H1 (cell line): ENCODE measurements at regions not wholly inside any gene's neighbourhood (a gene's known extent, or its start where the extent isn't known, plus 50 kb on each side); places are given as distances from the start of the nearest gene placed in this dataset.

Experiments used
- CEBPB ChIP-seq: IDR thresholded peaks from 2 replicates; pipeline ENCODE4 v1.6.1; 2012; ENCODE audit warnings: low read depth, low read length
- EGR1 ChIP-seq: IDR thresholded peaks from 2 replicates; pipeline ENCODE4 v1.6.1; 2011; ENCODE audit warnings: low read depth, low read length, borderline replicate concordance
- KDM4A ChIP-seq: IDR thresholded peaks from one replicate; pipeline ENCODE4 v1.7.1; 2012; ENCODE audit warnings: low read depth, mild to moderate bottlenecking, moderate library complexity, low read length, inconsistent platforms; ENCODE audit not compliant: severe bottlenecking
- POLR2AphosphoS5 ChIP-seq: IDR thresholded peaks from 2 replicates; pipeline ENCODE4 v1.6.1; 2011; ENCODE audit warnings: low read depth, low read length
- TF ChIP-seq, protein P1 (sequence below), 3 experiments: IDR thresholded peaks; 1 replicate in 2 of 3; 2 replicates in 1 of 3; pipeline versions ENCODE4 v1.5.1 to v1.6.1; 2011; ENCODE audit warnings: low read length in 3 of 3, mild to moderate bottlenecking in 3 of 3, inconsistent platforms in 2 of 3, low read depth in 1 of 3, moderate library complexity in 1 of 3; ENCODE audit not compliant: insufficient read depth in 1 of 3; ENCODE audit errors: control extremely low read depth in 1 of 3
- TF ChIP-seq, protein P2 (sequence below): IDR thresholded peaks from 2 replicates; pipeline ENCODE4 v1.6.1; 2011; ENCODE audit warnings: low read depth, mild to moderate bottlenecking, low read length; ENCODE audit not compliant: insufficient read depth

DNA sequence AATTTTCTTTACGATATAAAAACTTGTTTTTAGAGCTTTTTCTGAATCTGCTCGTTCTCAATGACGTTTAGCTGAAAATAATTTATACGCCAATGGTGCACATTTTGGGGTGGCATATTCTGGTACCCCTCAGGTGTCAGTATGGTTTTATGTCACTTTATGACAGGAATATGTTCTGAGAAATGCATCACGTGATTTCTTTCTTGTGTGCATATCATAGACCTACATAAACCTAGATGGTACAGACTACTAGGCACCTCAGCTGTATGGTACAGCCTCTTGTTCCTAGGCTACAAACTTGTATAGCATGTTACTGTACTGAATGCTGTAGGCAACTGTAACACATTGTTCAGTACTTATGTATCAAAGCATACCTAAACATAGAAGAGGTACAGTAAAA is 68.2 kb downstream of the TMEM17 start:
- TF ChIP-seq POLR2AphosphoS5 (no peak), CEBPB (no peak), KDM4A (no peak), EGR1 (no peak)
- TF ChIP-seq, protein P1, sequence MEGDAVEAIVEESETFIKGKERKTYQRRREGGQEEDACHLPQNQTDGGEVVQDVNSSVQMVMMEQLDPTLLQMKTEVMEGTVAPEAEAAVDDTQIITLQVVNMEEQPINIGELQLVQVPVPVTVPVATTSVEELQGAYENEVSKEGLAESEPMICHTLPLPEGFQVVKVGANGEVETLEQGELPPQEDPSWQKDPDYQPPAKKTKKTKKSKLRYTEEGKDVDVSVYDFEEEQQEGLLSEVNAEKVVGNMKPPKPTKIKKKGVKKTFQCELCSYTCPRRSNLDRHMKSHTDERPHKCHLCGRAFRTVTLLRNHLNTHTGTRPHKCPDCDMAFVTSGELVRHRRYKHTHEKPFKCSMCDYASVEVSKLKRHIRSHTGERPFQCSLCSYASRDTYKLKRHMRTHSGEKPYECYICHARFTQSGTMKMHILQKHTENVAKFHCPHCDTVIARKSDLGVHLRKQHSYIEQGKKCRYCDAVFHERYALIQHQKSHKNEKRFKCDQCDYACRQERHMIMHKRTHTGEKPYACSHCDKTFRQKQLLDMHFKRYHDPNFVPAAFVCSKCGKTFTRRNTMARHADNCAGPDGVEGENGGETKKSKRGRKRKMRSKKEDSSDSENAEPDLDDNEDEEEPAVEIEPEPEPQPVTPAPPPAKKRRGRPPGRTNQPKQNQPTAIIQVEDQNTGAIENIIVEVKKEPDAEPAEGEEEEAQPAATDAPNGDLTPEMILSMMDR (IDR thresholded peaks at IDR 0.05; ENCODE audit: control extremely low read depth in 1 of 3, insufficient read depth in 1 of 3, low read depth in 1 of 3, low read length in 3 of 3), result no peak
- TF ChIP-seq, protein P2, sequence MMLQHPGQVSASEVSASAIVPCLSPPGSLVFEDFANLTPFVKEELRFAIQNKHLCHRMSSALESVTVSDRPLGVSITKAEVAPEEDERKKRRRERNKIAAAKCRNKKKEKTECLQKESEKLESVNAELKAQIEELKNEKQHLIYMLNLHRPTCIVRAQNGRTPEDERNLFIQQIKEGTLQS, result no peak
